ENCODE measurements at regions not wholly inside any gene's neighbourhood (a gene's known extent, or its start where the extent isn't known, plus 50 kb on each side); places are given as distances from the start of the nearest gene placed in this dataset.

- H3K27ac ChIP-seq: no peak overlapping the region
- no peak for DNase-seq
- peaks cover 86% of the 10 kb centered on the region for H3K27me3 ChIP-seq (ENCODE audit: insufficient read depth, low read depth, severe bottlenecking)
- H3K4me3 ChIP-seq (ENCODE audit: low read depth, low read length): no peak overlapping the region
- no peaks in the 10 kb centered on the region for H3K36me3 ChIP-seq
- TF ChIP-seq CTCF (IDR thresholded peaks at IDR 0.05; ENCODE audit: low read depth, low read length): no peak
- H3K9me3 ChIP-seq (ENCODE audit: severe bottlenecking): peaks cover 6% of the 10 kb centered on the region
These were observed 141.7 kb upstream of the SHH start for GRCh38 chr7:155953781-155954549.

DNA sequence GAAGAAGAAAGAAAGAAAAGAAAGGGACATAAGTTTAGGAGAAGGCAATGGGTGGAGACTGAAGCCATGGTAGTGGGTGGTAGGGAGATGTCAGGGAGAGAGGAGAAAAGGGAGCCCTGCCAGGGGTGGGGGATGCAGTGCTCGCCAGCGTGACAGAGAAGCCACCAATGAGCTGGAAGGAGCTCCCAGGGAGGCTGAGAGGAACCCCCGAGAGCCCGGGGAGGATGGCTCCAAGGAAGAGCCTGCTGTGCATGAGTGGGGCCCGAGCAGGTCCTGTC lies 141.2 kb upstream of the SHH start:
- DNase-seq: no peak
- H3K27me3 ChIP-seq (ENCODE audit: insufficient read depth, low read depth, severe bottlenecking): peaks cover 91% of the 10 kb centered on the region
- no peak overlapping the region for H3K4me3 ChIP-seq (ENCODE audit: low read depth, low read length)
- TF ChIP-seq CTCF (IDR thresholded peaks at IDR 0.05; ENCODE audit: low read depth, low read length): no peak
- peaks cover under 1% of the 10 kb centered on the region for H3K9me3 ChIP-seq (ENCODE audit: severe bottlenecking)
- no peak overlapping the region for H3K27ac ChIP-seq
- no peaks in the 10 kb centered on the region for H3K36me3 ChIP-seq

GRCh38 chr7:155951554-155952158 lies 139.4 kb upstream of the SHH start:
- no peaks in the 10 kb centered on the region for H3K9me3 ChIP-seq (ENCODE audit: severe bottlenecking)
- H3K4me3 ChIP-seq (ENCODE audit: low read depth, low read length): no peak overlapping the region
- H3K27me3 ChIP-seq (ENCODE audit: insufficient read depth, low read depth, severe bottlenecking): peaks cover 95% of the 10 kb centered on the region
- TF ChIP-seq CTCF (IDR thresholded peaks at IDR 0.05; ENCODE audit: low read depth, low read length): no peak
- no peak for DNase-seq
- H3K36me3 ChIP-seq: no peaks in the 10 kb centered on the region
- H3K27ac ChIP-seq: no peak overlapping the region

DNA sequence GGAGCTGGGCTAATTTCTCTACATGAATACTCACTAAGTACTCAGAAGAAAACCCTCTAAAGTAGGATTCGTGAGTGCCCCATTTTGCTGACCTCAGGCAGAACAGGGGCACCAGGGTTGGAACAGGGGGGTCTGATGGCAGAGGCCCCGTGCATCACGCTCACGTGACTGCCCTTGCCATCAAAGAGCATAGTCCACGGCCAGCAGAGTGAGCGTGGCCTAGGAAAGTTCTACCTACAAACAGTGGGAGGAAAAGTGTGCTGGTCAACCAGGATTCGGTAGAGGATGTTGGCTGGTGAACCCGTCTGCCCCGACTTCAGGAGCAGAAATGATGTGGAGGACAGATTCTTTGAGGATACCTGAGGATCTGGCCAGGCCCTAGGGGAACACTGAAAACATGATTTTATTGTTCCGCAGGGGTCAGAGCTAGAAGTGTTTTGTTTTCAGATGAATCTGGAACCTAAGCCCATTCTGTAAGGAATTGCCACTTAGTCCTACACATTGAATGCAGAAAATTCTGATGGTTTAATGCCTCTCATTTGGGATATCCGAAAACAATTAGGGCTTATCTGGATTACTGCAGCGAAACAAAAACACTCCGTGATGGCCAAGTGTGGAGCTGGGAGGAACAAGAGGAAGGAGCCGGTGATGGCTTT lies 138.8 kb upstream of the SHH start:
- H3K4me3 ChIP-seq (ENCODE audit: low read depth, low read length): no peak overlapping the region
- peaks cover 2% of the 10 kb centered on the region for H3K9me3 ChIP-seq (ENCODE audit: severe bottlenecking)
- no peaks in the 10 kb centered on the region for H3K36me3 ChIP-seq
- no peak for TF ChIP-seq CTCF (IDR thresholded peaks at IDR 0.05; ENCODE audit: low read depth, low read length)
- H3K27ac ChIP-seq: no peak overlapping the region
- DNase-seq: no peak
- peaks cover 94% of the 10 kb centered on the region for H3K27me3 ChIP-seq (ENCODE audit: insufficient read depth, low read depth, severe bottlenecking)

DNA sequence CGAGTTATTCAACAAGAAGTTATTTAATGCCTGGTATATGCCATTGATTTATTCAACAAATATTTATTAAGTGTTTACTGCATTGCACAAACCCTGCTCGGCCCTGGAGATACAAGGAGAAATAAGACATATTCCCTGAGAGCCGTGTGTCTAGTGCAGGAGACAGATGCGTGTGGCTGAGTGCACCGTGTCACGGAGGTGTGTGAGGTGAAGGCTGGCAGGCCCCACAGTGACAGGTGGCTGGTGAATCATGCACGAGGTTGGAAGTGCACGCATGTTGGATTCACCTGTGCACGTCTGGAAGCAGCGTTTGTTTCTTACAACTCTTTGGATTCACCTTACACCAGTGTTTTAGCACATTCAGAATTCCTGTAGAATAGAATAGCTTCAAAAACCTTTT lies 136.6 kb upstream of the SHH start:
- Histone ChIP-seq H3K4me3 (ENCODE audit: low read depth, low read length) (no peak overlapping the region), H3K27me3 (ENCODE audit: insufficient read depth, low read depth, severe bottlenecking) (peaks cover 94% of the 10 kb centered on the region), H3K36me3 (no peaks in the 10 kb centered on the region), H3K9me3 (ENCODE audit: severe bottlenecking) (peaks cover 2% of the 10 kb centered on the region), H3K27ac (no peak overlapping the region)
- TF ChIP-seq CTCF (IDR thresholded peaks at IDR 0.05; ENCODE audit: low read depth, low read length): no peak
- DNase-seq: no peak
